Kidney (tissue), 13 donors: ENCODE measurements at regions not wholly inside any gene's neighbourhood (a gene's known extent, or its start where the extent isn't known, plus 50 kb on each side); places are given as distances from the start of the nearest gene placed in this dataset.

Source experiments
- DNase-seq, 5 donors: peaks; one replicate each; pipeline ENCODE4 v3.0.0-alpha.2; 2013 to 2020
- FAIRE-seq: peaks from 2 replicates; lab custom pipeline; 2012; peaks lifted over from hg19 to GRCh38; lab: Jason Lieb, UNC
- H3K27ac ChIP-seq, 2 donors: one replicate each; pipeline ENCODE4 v1.7.0; 2013; ENCODE audit warnings: low read depth in 2 of 2, low read length in 2 of 2, inconsistent platforms in 1 of 2
- H3K27me3 ChIP-seq: one replicate; pipeline ENCODE4 v1.7.1; 2013; ENCODE audit warnings: low read length, inconsistent platforms; ENCODE audit not compliant: control insufficient read depth, insufficient read depth
- H3K36me3 ChIP-seq, 3 donors: one replicate each; pipeline versions ENCODE4 v1.7.0 to v1.7.1; 2013; ENCODE audit warnings: low read length in 3 of 3, control low read depth in 1 of 3, inconsistent platforms in 1 of 3; ENCODE audit not compliant: insufficient read depth in 3 of 3, control insufficient read depth in 2 of 3
- H3K4me1 ChIP-seq, 3 donors: one replicate each; pipeline versions ENCODE4 v1.7.0 to v1.7.1; 2013; ENCODE audit warnings: low read length in 3 of 3, inconsistent platforms in 1 of 3, low read depth in 1 of 3; ENCODE audit not compliant: control insufficient read depth in 2 of 3, insufficient read depth in 2 of 3
- H3K4me3 ChIP-seq, 3 donors: one replicate each; pipeline versions ENCODE4 v1.7.0 to v1.8.1; 2013; ENCODE audit warnings: low read length in 3 of 3, control low read depth in 1 of 3, inconsistent platforms in 1 of 3
- H3K9ac ChIP-seq, 3 donors: one replicate each; pipeline versions ENCODE4 v1.7.0 to v1.7.1; 2013; ENCODE audit warnings: low read length in 3 of 3, control low read depth in 1 of 3, inconsistent platforms in 1 of 3
- H3K9me3 ChIP-seq, 3 donors: one replicate each; pipeline versions ENCODE4 v1.7.0 to v1.7.1; 2013; ENCODE audit warnings: low read length in 3 of 3, control low read depth in 1 of 3, inconsistent platforms in 1 of 3; ENCODE audit not compliant: control insufficient read depth in 2 of 3, insufficient read depth in 1 of 3
- CTCF ChIP-seq: IDR thresholded peaks from 3 replicates; pipeline ENCODE4 v1.5.1; 2012; ENCODE audit warnings: mild to moderate bottlenecking, moderate library complexity, borderline replicate concordance; ENCODE audit not compliant: insufficient read depth; ENCODE audit errors: extremely low read depth
- intact Hi-C: fragments of 100-400 bp; cut with DNase I; formaldehyde crosslinking; loops from one replicate; pipeline ENCODE4 v1.11.1; 2022
- donor health status: control.
- donor health status: control.
- donor health status: control.
- donor health status: control.
- donor health status: control.
- donor health status: DM: yes; HTN: yes; CAD: no.
- donor health status: Normal renal cell carcinoma (clear cell type).

GRCh38 chr3:110389005-110389404, 682.6 kb upstream of the NECTIN3 start:
- no peak overlapping the region for H3K27ac ChIP-seq
- H3K4me3 ChIP-seq: no peak overlapping the region
- TF ChIP-seq CTCF: no peak
- no peak for DNase-seq
- intact Hi-C loops: no loop called here
- no peaks in the 10 kb centered on the region for H3K27me3 ChIP-seq
- no peaks in the 10 kb centered on the region for H3K36me3 ChIP-seq
- H3K9ac ChIP-seq: no peak overlapping the region
- FAIRE-seq: no peak
- H3K4me1 ChIP-seq: no peaks in the 10 kb centered on the region
- H3K9me3 ChIP-seq: no peaks in the 10 kb centered on the region

- DNase-seq: no peak
- FAIRE-seq: no peak
- Histone ChIP-seq H3K36me3 (no peaks in the 10 kb centered on the region), H3K9me3 (no peaks in the 10 kb centered on the region), H3K27me3 (no peaks in the 10 kb centered on the region), H3K4me1 (no peaks in the 10 kb centered on the region), H3K4me3 (no peak overlapping the region), H3K9ac (no peak overlapping the region), H3K27ac (no peak overlapping the region)
- intact Hi-C loops: no loop called here
- TF ChIP-seq CTCF: no peak
Observed at GRCh38 chr3:110390372-110390771, 681.2 kb upstream of the NECTIN3 start.

GRCh38 chr3:110391042-110391441, 680.6 kb upstream of the NECTIN3 start:
- Histone ChIP-seq H3K9ac (no peak overlapping the region), H3K9me3 (no peaks in the 10 kb centered on the region), H3K36me3 (no peaks in the 10 kb centered on the region), H3K27ac (no peak overlapping the region), H3K27me3 (no peaks in the 10 kb centered on the region), H3K4me1 (no peaks in the 10 kb centered on the region), H3K4me3 (no peak overlapping the region)
- intact Hi-C loops: no loop called here
- TF ChIP-seq CTCF: no peak
- DNase-seq: peak in 1 of 5 donors; percentile 4
- no peak for FAIRE-seq

GRCh38 chr3:110391640-110392395, 679.8 kb upstream of the NECTIN3 start:
- H3K27ac ChIP-seq: no peak overlapping the region
- no peaks in the 10 kb centered on the region for H3K36me3 ChIP-seq
- no peak for TF ChIP-seq CTCF
- H3K4me3 ChIP-seq: no peak overlapping the region
- DNase-seq: no peak
- H3K27me3 ChIP-seq: no peaks in the 10 kb centered on the region
- FAIRE-seq: no peak
- H3K9ac ChIP-seq: no peak overlapping the region
- H3K4me1 ChIP-seq: no peaks in the 10 kb centered on the region
- no peaks in the 10 kb centered on the region for H3K9me3 ChIP-seq
- intact Hi-C loops: no loop called here
